Adrenal gland (tissue), 5 donors: ENCODE measurements at regions not wholly inside any gene's neighbourhood (a gene's known extent, or its start where the extent isn't known, plus 50 kb on each side); places are given as distances from the start of the nearest gene placed in this dataset.

ENCODE experiments used
- CTCF ChIP-seq, 6 experiments: fragments of 450-650 bp in 4 of 6; fragments of 200-600 bp in 2 of 6; sonication (generic) in 1 of 6; IDR thresholded peaks; 1 replicate in 5 of 6; 2 replicates in 1 of 6; pipeline versions ENCODE4 v1.5.1 to v1.8.0; 2016 to 2021; ENCODE audit warnings: antibody characterized with exemption in 6 of 6, mild to moderate bottlenecking in 2 of 6, moderate library complexity in 1 of 6
- POLR2A ChIP-seq, 2 donors: fragments of 450-650 bp; IDR thresholded peaks; one replicate each; pipeline ENCODE4 v1.6.1; 2017; ENCODE audit warnings: antibody characterized with exemption in 2 of 2, mild to moderate bottlenecking in 2 of 2, moderate library complexity in 1 of 2
- donor health status: DM: no; HTN: no; CAD: no.

GRCh38 chr12:111261911-111262676, 106.8 kb downstream of the PHETA1 start:
- no peak for TF ChIP-seq CTCF (IDR thresholded peaks at IDR 0.05)
- TF ChIP-seq POLR2A (IDR thresholded peaks at IDR 0.05), result no peak
